ENCODE measurements at regions not wholly inside any gene's neighbourhood (a gene's known extent, or its start where the extent isn't known, plus 50 kb on each side); places are given as distances from the start of the nearest gene placed in this dataset.

DNA sequence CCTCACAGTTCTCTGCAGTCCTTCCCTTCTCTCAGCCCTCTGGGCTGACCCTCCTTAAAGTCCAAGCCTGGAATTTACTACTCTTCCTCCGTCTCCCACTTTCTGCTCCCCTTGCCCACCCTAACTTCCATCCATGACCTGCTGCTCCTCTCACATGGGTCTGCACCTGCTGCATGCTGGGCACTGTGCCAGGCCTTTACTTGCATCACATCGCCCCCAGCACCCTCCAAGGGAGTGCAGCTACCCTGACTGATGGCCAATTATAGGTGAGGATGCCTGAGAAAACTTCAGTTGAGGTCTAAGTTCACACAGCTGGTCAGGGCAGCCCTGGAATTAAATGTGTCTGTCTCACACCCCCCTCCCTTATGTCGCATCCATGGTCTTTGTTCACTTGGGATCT is 53.6 kb upstream of the ZPBP start:
- no peaks in the 10 kb centered on the region for H3K27me3 Mint-ChIP-seq
- peaks cover 60 to 68% (median 61%) of the 10 kb centered on the region in 3 donors for H3K4me1 Mint-ChIP-seq
- H3K36me3 Mint-ChIP-seq: no peaks in the 10 kb centered on the region
- H3K4me3 Mint-ChIP-seq: peak overlapping the region in 1 of 4 donors; percentile 19
- no peaks in the 10 kb centered on the region for H3K9me3 Mint-ChIP-seq
- H3K27ac Mint-ChIP-seq: peak overlapping the region in 2 of 3 donors; percentile 79 to 84

DNA sequence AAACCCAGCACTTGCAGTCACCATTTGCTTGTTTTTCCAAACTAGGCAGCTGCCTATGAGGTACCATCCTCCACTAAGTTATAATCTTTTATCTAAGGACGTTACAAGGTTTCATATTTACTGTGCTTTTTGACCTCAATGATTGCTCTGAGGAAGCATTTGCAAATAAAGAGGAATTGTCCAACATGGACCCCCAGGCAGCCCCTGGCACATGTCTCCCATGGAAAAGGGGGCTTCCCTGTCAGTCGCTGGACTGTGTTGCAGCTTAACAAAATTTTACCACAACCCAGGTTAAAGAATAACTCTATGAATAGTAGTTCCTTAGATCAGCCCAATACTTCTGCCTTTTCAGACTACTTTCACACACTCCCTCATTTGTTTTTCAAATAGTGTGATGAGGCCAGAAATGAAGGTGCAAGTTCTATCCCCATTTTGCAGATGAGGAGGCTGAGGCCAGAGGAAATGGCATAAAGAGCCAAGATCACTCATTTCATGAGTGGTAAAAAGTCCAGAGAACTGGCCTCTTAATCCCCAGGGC is 52.8 kb upstream of the ZPBP start:
- Mint-ChIP-seq H3K4me1 (peaks cover 56 to 62% (median 57%) of the 10 kb centered on the region in 3 donors), H3K4me3 (peak overlapping the region in 3 of 4 donors; percentile 16 to 88 (median 36)), H3K27ac (peak overlapping the region; percentile 62 to 84 (median 79)), H3K27me3 (no peaks in the 10 kb centered on the region), H3K36me3 (no peaks in the 10 kb centered on the region), H3K9me3 (no peaks in the 10 kb centered on the region)

DNA sequence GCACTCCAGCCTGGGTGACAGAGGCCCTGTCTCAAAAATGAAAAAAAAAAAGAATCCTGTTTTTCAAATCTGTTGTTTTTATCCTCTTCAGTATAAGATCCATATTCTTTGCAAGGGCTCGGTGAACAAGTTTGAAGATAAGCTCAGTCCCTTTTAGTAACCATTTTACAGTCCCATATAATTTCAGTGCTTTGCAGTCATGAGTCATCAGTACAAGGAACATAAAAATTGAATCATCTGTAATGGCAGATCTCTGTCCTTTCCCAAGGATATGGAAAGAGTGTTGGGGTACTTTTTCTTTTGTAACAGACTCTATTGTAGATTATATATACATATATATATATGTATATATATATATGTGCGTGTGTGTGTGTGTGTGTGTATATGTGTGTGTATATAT is 52.2 kb upstream of the ZPBP start:
- H3K4me1 Mint-ChIP-seq: peaks cover 50 to 57% (median 50%) of the 10 kb centered on the region in 3 donors
- H3K27ac Mint-ChIP-seq: peak overlapping the region in 1 of 3 donors; percentile 79

More for the DNA sequence above, 52.2 kb upstream of the ZPBP start:
- H3K4me3 Mint-ChIP-seq: no peak overlapping the region
- no peaks in the 10 kb centered on the region for H3K27me3 Mint-ChIP-seq
- no peaks in the 10 kb centered on the region for H3K36me3 Mint-ChIP-seq
- H3K9me3 Mint-ChIP-seq: no peaks in the 10 kb centered on the region
